ENCODE measurements at regions not wholly inside any gene's neighbourhood (a gene's known extent, or its start where the extent isn't known, plus 50 kb on each side); places are given as distances from the start of the nearest gene placed in this dataset.

DNA sequence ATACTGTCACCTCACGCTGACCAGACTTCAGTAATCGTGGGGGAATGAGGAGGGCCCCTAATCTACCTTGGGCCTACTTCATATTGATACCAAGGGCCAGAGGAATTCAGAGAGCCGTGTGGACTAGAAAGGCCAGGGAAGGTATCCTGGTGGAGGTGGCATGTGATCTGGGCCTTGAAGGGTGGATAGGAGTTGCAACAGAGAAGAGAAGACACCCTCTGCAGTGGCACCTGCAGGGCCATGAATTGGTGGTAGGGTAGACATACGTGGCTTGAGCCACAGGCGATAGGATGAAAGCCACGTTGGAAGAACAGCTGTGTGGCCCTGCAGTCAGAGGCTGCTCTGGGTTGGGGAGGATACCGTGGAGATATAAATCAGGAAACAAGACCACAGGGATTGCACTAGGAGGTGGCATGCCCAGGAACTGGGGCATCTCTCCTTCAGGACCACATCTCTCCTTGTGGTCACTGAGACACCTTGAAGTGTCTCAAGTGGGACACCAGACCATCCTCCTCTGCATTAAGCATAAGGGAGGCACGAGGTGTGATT, 141.4 kb downstream of the CYP26B1 start:
- H3K36me3 ChIP-seq (ENCODE audit: control insufficient read depth, insufficient read depth, low read length) = no peaks in the 10 kb centered on the region
- H3K4me3 ChIP-seq (replicated peaks; ENCODE audit: low read depth, low read length) = no peak overlapping the region
- TF ChIP-seq CTCF (IDR thresholded peaks at IDR 0.05; ENCODE audit: insufficient read depth, low read length, poor library complexity, severe bottlenecking) = no peak
- no peak for DNase-seq (ENCODE audit: extremely low read depth, insufficient read length)
- no peaks in the 10 kb centered on the region for H3K27me3 ChIP-seq (replicated peaks; ENCODE audit: control insufficient read depth, insufficient read depth, low read length)

- no peak for DNase-seq (ENCODE audit: extremely low read depth, insufficient read length)
- TF ChIP-seq CTCF (IDR thresholded peaks at IDR 0.05; ENCODE audit: insufficient read depth, low read length, poor library complexity, severe bottlenecking) = no peak
- Histone ChIP-seq H3K4me3 (replicated peaks; ENCODE audit: low read depth, low read length) (no peak overlapping the region), H3K36me3 (ENCODE audit: control insufficient read depth, insufficient read depth, low read length) (no peaks in the 10 kb centered on the region), H3K27me3 (replicated peaks; ENCODE audit: control insufficient read depth, insufficient read depth, low read length) (no peaks in the 10 kb centered on the region)
These were observed 142.7 kb downstream of the CYP26B1 start for GRCh38 chr2:72004976-72005375.

DNA sequence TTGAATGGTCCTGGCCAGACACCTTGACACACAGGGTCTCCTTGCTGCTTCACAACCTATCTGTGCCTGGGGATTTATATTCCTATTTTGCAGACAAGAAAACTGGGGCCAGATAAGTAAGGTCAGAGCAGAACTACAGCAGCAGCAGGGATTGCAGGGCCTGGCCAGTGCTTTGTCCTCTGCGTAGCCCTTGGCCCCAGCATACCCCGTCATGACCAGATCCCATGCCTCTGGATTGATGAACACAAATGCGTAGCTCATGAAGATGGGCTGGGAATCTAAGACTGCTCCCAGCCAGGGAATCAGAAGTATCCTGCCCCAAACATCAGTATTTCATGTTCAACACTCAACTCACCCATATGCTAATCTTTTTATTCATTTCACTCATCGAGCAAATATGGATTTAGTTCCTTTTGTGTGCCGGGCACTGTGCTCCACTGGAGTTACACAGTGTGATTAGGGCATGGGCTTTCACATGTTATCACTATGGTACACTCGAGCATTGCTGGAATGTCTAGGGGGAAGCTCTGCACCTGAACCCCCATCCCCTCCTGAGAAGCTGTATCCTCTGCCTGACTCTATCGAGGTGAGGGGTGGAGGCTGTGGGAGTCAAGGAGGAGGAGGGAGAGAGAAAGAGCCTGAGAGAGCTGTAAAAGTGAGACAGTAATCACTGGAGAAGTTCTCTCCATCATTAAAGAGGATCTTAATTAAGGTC, 143.3 kb downstream of the CYP26B1 start:
- H3K27me3 ChIP-seq (replicated peaks; ENCODE audit: control insufficient read depth, insufficient read depth, low read length) = no peaks in the 10 kb centered on the region
- H3K36me3 ChIP-seq (ENCODE audit: control insufficient read depth, insufficient read depth, low read length) = no peaks in the 10 kb centered on the region
- H3K4me3 ChIP-seq (replicated peaks; ENCODE audit: low read depth, low read length) = no peak overlapping the region
- no peak for DNase-seq (ENCODE audit: extremely low read depth, insufficient read length)
- TF ChIP-seq CTCF (IDR thresholded peaks at IDR 0.05; ENCODE audit: insufficient read depth, low read length, poor library complexity, severe bottlenecking) = no peak

DNA sequence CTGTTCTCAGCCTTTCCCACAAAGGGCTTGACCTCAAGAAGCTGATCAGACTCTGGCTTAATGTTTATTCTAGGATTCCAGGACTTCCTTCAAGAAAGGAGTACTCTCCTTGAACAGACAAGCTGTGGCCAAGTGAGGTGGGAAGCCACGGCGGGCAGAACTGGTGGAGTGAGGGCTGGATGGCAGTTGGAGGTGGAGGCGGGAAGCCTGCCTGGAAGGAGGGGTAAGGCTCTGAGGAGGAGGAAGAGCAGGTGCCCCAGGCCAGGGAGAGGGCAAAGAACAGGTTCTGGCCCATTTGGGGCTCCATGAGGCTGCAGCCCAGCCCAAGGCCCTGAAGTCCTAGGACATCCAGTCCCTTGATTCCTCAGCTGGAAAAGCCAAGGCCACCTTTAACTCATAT, 143.9 kb downstream of the CYP26B1 start:
- H3K36me3 ChIP-seq (ENCODE audit: control insufficient read depth, insufficient read depth, low read length) = no peaks in the 10 kb centered on the region
- no peaks in the 10 kb centered on the region for H3K27me3 ChIP-seq (replicated peaks; ENCODE audit: control insufficient read depth, insufficient read depth, low read length)

GRCh38 chr2:72003124-72003523, 144.5 kb downstream of the CYP26B1 start:
- no peak for TF ChIP-seq CTCF (IDR thresholded peaks at IDR 0.05; ENCODE audit: insufficient read depth, low read length, poor library complexity, severe bottlenecking)
- no peaks in the 10 kb centered on the region for H3K36me3 ChIP-seq (ENCODE audit: control insufficient read depth, insufficient read depth, low read length)
- DNase-seq (ENCODE audit: extremely low read depth, insufficient read length) = no peak
- H3K27me3 ChIP-seq (replicated peaks; ENCODE audit: control insufficient read depth, insufficient read depth, low read length) = no peaks in the 10 kb centered on the region
- H3K4me3 ChIP-seq (replicated peaks; ENCODE audit: low read depth, low read length) = no peak overlapping the region

More for the DNA sequence above, 143.9 kb downstream of the CYP26B1 start:
- no peak for DNase-seq (ENCODE audit: extremely low read depth, insufficient read length)
- TF ChIP-seq CTCF (IDR thresholded peaks at IDR 0.05; ENCODE audit: insufficient read depth, low read length, poor library complexity, severe bottlenecking) = no peak
- no peak overlapping the region for H3K4me3 ChIP-seq (replicated peaks; ENCODE audit: low read depth, low read length)

Measured in GM06990 (cell line).